Endothelial cell of umbilical vein (primary cell): ENCODE measurements at regions not wholly inside any gene's neighbourhood (a gene's known extent, or its start where the extent isn't known, plus 50 kb on each side); places are given as distances from the start of the nearest gene placed in this dataset.

Experiments used
- BruUV-seq: library from RNA; stranded (reverse); fragments of 400-500 nt; replicated peaks from 2 replicates; lab custom pipeline; 2021; lab: Mats Ljungman, UMichigan
- CTCF ChIA-PET: fragments of 300-600, 350-600 bp; sonication (Branson Sonifier 250); formaldehyde crosslinking; loops from one replicate; lab custom pipeline; 2021; ENCODE audit warnings: antibody characterized with exemption, inconsistent platforms; lab: Charles Lee
- POLR2A ChIA-PET: fragments of 300-600, 350-600 bp; sonication (Branson Sonifier 250); formaldehyde crosslinking; loops from one replicate; lab custom pipeline; 2021; ENCODE audit warnings: antibody characterized with exemption, inconsistent platforms; lab: Charles Lee
- DNase-seq: peaks from one replicate; pipeline ENCODE4 v3.0.0-alpha.2; 2011; ENCODE audit warnings: low read depth, low spot score
- FAIRE-seq: peaks from 2 replicates; lab custom pipeline; 2011; peaks lifted over from hg19 to GRCh38; lab: Jason Lieb, UNC
- H2AFZ ChIP-seq: 2 replicates; pipeline ENCODE4 v1.6.0; 2012; ENCODE audit warnings: low read depth, low read length, control low read depth, inconsistent platforms
- H3K27ac ChIP-seq: 2 replicates; pipeline ENCODE4 v1.5.1; 2011; ENCODE audit warnings: low read depth, mild to moderate bottlenecking, control low read depth, low read length, moderate library complexity; ENCODE audit not compliant: insufficient read depth
- H3K27me3 ChIP-seq, 2 experiments: 2 replicates each; pipeline versions ENCODE4 v1.6.0 to v1.6.1; 2011; ENCODE audit warnings: low read length in 2 of 2, mixed read lengths in 1 of 2; ENCODE audit not compliant: control insufficient read depth in 2 of 2, insufficient read depth in 2 of 2
- H3K36me3 ChIP-seq, 2 experiments: 2 replicates in 1 of 2; 3 replicates in 1 of 2; pipeline ENCODE4 v1.5.1; 2011; ENCODE audit warnings: low read length in 2 of 2, mild to moderate bottlenecking in 1 of 2, moderate library complexity in 1 of 2; ENCODE audit not compliant: control insufficient read depth in 2 of 2, insufficient read depth in 2 of 2; ENCODE audit errors: extremely low read depth in 1 of 2
- H3K4me1 ChIP-seq: 3 replicates; pipeline ENCODE4 v1.5.1; 2011; ENCODE audit warnings: mild to moderate bottlenecking, low read length; ENCODE audit not compliant: control insufficient read depth, insufficient read depth; ENCODE audit errors: extremely low read depth
- H3K4me2 ChIP-seq: 2 replicates; pipeline ENCODE4 v1.6.1; 2011; ENCODE audit warnings: low read length, control low read depth, mixed read lengths; ENCODE audit not compliant: insufficient read depth
- H3K4me3 ChIP-seq, 3 experiments: fragments of 200-600 bp in 1 of 3; sonication (generic), shearing (Covaris generic) in 1 of 3; replicated peaks in 1 of 3; 2 replicates each; pipeline ENCODE4 v1.5.1; 2011 to 2016; ENCODE audit warnings: control low read depth in 3 of 3, low read length in 3 of 3, mild to moderate bottlenecking in 2 of 3, inconsistent platforms in 1 of 3, low read depth in 1 of 3, moderate library complexity in 1 of 3; ENCODE audit not compliant: insufficient read depth in 1 of 3
- H3K79me2 ChIP-seq: 2 replicates; pipeline ENCODE4 v1.6.0; 2012; ENCODE audit warnings: low read length, inconsistent platforms; ENCODE audit not compliant: control insufficient read depth, insufficient read depth
- H3K9ac ChIP-seq: replicated peaks from 2 replicates; pipeline ENCODE3; 2011; ENCODE audit warnings: low read length, control low read depth; ENCODE audit not compliant: insufficient read depth; ENCODE audit errors: extremely low read depth
- H3K9me1 ChIP-seq: replicated peaks from 3 replicates; pipeline ENCODE4 v1.6.0; 2011; ENCODE audit warnings: mild to moderate bottlenecking, low read length; ENCODE audit not compliant: control insufficient read depth, insufficient read depth; ENCODE audit errors: extremely low read depth
- H3K9me3 ChIP-seq: replicated peaks from 2 replicates; pipeline ENCODE4 v1.5.1; 2012; ENCODE audit warnings: low read length, inconsistent platforms; ENCODE audit not compliant: control insufficient read depth, insufficient read depth
- H4K20me1 ChIP-seq: replicated peaks from 2 replicates; pipeline ENCODE3; 2011; ENCODE audit warnings: mild to moderate bottlenecking, low read length; ENCODE audit not compliant: control insufficient read depth, insufficient read depth; ENCODE audit errors: extremely low read depth
- EZH2 ChIP-seq: IDR thresholded peaks from 2 replicates; pipeline ENCODE4 v1.6.1; 2012; ENCODE audit warnings: borderline replicate concordance, low read depth, mild to moderate bottlenecking, moderate library complexity, low read length, inconsistent platforms; ENCODE audit not compliant: severe bottlenecking
- FOS ChIP-seq: IDR thresholded peaks from 2 replicates; pipeline ENCODE4 v1.6.1; 2011; ENCODE audit warnings: mild to moderate bottlenecking, low read length, moderate library complexity, borderline replicate concordance; ENCODE audit not compliant: insufficient read depth
- GATA2 ChIP-seq: IDR thresholded peaks from 2 replicates; pipeline ENCODE4 v1.7.0; 2011; ENCODE audit warnings: low read depth, mild to moderate bottlenecking, moderate library complexity, mixed read lengths, low read length; ENCODE audit not compliant: insufficient read length, insufficient read depth
- JUN ChIP-seq: IDR thresholded peaks from 2 replicates; pipeline ENCODE4 v1.6.1; 2011; ENCODE audit warnings: borderline replicate concordance, low read depth; ENCODE audit not compliant: insufficient read length, insufficient read depth
- dilution Hi-C: fragments of 300-500 bp; cut with MboI; formaldehyde crosslinking; loops from one replicate; pipeline ENCODE4 v1.15.0; 2019; ENCODE audit warnings: low sequenced_read_pairs; ENCODE audit not compliant: extremely low pct_ligation_motif_present
- intact Hi-C: fragments of 100-400 bp; cut with micrococcal nuclease; formaldehyde crosslinking; loops from one replicate; pipeline ENCODE4 v1.10.0; 2022
- TF ChIP-seq, protein P1 (sequence below), 2 donors: IDR thresholded peaks; 1 replicate in 1 of 2; 2 replicates in 1 of 2; pipeline ENCODE4 v1.5.1; 2011; ENCODE audit warnings: low read length in 2 of 2, mild to moderate bottlenecking in 2 of 2, moderate library complexity in 2 of 2, control low read depth in 1 of 2, inconsistent platforms in 1 of 2, low read depth in 1 of 2; ENCODE audit not compliant: insufficient read depth in 1 of 2; ENCODE audit errors: extremely low read depth in 1 of 2

- no peaks in the 10 kb centered on the region for H3K9me1 ChIP-seq
- POLR2A ChIA-PET: no interaction called here
- no peak for TF ChIP-seq JUN
- no peak for TF ChIP-seq EZH2
- TF ChIP-seq GATA2: no peak
- TF ChIP-seq, protein P1, sequence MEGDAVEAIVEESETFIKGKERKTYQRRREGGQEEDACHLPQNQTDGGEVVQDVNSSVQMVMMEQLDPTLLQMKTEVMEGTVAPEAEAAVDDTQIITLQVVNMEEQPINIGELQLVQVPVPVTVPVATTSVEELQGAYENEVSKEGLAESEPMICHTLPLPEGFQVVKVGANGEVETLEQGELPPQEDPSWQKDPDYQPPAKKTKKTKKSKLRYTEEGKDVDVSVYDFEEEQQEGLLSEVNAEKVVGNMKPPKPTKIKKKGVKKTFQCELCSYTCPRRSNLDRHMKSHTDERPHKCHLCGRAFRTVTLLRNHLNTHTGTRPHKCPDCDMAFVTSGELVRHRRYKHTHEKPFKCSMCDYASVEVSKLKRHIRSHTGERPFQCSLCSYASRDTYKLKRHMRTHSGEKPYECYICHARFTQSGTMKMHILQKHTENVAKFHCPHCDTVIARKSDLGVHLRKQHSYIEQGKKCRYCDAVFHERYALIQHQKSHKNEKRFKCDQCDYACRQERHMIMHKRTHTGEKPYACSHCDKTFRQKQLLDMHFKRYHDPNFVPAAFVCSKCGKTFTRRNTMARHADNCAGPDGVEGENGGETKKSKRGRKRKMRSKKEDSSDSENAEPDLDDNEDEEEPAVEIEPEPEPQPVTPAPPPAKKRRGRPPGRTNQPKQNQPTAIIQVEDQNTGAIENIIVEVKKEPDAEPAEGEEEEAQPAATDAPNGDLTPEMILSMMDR (IDR thresholded peaks at IDR 0.05; ENCODE audit: extremely low read depth in 1 of 2, insufficient read depth in 1 of 2, low read depth in 1 of 2, low read length in 2 of 2): no peak
- no peak for TF ChIP-seq FOS
- H3K27me3 ChIP-seq: no peaks in the 10 kb centered on the region
- no peak overlapping the region for H3K9ac ChIP-seq
- H3K79me2 ChIP-seq: no peaks in the 10 kb centered on the region
- intact Hi-C loops: no loop called here
- no peak overlapping the region for H3K27ac ChIP-seq
- H3K4me2 ChIP-seq: no peak overlapping the region
- BruUV-seq: no TSS peak
- no peak overlapping the region for H3K4me3 ChIP-seq
- dilution Hi-C loops: no loop called here
- CTCF ChIA-PET: no interaction called here
- no peaks in the 10 kb centered on the region for H3K4me1 ChIP-seq
- FAIRE-seq: no peak
- no peaks in the 10 kb centered on the region for H3K9me3 ChIP-seq
- no peaks in the 10 kb centered on the region for H4K20me1 ChIP-seq
- no peaks in the 10 kb centered on the region for H3K36me3 ChIP-seq
- DNase-seq: no peak
- H2AFZ ChIP-seq: no peak overlapping the region
These were observed 1953.4 kb upstream of the LRRTM1 start for GRCh38 chr2:82257796-82258555.
